H1 (cell line): ENCODE measurements at regions not wholly inside any gene's neighbourhood (a gene's known extent, or its start where the extent isn't known, plus 50 kb on each side); places are given as distances from the start of the nearest gene placed in this dataset.

Experiments
- RAD21 ChIP-seq, 2 experiments: IDR thresholded peaks in 1 of 2; conservative IDR thresholded peaks in 1 of 2; 2 replicates each; pipeline ENCODE4 v1.6.1; 2011; ENCODE audit warnings: low read depth in 2 of 2, low read length in 2 of 2, improper control_type of control experiment in 1 of 2, inconsistent platforms in 1 of 2, mild to moderate bottlenecking in 1 of 2, moderate library complexity in 1 of 2
- TF ChIP-seq, protein P1 (sequence below): fragments of 300-600 bp; sonication (generic); IDR thresholded peaks from 2 replicates; pipeline ENCODE4 v1.7.1; 2012; ENCODE audit warnings: low read length, moderate library complexity, mild to moderate bottlenecking, inconsistent platforms; ENCODE audit not compliant: insufficient replicate concordance
- TF ChIP-seq, protein P2 (sequence below), 3 experiments: IDR thresholded peaks; 1 replicate in 2 of 3; 2 replicates in 1 of 3; pipeline versions ENCODE4 v1.5.1 to v1.6.1; 2011; ENCODE audit warnings: low read length in 3 of 3, mild to moderate bottlenecking in 3 of 3, inconsistent platforms in 2 of 3, low read depth in 1 of 3, moderate library complexity in 1 of 3; ENCODE audit not compliant: insufficient read depth in 1 of 3; ENCODE audit errors: control extremely low read depth in 1 of 3

DNA sequence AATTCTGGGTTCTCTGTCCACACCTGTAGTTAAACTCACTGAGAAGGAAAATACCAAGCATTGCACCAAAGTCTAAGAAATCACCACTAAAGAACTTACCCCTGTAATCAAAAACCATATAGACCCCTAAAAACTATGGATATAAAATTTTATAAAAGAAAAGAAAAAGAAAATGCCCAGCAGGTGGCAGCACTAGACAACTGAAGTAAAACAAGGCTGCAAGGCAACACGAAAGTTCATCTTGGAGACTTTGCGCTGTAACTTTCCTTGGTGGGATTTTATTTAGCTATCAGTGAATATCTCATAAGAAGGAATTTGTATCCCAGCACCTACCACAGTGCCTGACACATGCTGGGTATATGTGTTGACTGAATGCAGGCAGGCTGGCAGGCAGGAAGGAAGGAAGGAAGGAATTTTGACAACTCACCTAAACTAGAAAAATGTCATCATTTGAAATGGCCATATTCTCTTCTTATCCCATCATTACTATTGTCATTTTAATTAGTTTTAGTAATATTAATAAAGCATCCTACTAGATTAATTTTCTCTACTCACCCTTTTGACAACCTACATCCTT is 68.2 kb upstream of the ETV6 start (continued):
- TF ChIP-seq, protein P1, sequence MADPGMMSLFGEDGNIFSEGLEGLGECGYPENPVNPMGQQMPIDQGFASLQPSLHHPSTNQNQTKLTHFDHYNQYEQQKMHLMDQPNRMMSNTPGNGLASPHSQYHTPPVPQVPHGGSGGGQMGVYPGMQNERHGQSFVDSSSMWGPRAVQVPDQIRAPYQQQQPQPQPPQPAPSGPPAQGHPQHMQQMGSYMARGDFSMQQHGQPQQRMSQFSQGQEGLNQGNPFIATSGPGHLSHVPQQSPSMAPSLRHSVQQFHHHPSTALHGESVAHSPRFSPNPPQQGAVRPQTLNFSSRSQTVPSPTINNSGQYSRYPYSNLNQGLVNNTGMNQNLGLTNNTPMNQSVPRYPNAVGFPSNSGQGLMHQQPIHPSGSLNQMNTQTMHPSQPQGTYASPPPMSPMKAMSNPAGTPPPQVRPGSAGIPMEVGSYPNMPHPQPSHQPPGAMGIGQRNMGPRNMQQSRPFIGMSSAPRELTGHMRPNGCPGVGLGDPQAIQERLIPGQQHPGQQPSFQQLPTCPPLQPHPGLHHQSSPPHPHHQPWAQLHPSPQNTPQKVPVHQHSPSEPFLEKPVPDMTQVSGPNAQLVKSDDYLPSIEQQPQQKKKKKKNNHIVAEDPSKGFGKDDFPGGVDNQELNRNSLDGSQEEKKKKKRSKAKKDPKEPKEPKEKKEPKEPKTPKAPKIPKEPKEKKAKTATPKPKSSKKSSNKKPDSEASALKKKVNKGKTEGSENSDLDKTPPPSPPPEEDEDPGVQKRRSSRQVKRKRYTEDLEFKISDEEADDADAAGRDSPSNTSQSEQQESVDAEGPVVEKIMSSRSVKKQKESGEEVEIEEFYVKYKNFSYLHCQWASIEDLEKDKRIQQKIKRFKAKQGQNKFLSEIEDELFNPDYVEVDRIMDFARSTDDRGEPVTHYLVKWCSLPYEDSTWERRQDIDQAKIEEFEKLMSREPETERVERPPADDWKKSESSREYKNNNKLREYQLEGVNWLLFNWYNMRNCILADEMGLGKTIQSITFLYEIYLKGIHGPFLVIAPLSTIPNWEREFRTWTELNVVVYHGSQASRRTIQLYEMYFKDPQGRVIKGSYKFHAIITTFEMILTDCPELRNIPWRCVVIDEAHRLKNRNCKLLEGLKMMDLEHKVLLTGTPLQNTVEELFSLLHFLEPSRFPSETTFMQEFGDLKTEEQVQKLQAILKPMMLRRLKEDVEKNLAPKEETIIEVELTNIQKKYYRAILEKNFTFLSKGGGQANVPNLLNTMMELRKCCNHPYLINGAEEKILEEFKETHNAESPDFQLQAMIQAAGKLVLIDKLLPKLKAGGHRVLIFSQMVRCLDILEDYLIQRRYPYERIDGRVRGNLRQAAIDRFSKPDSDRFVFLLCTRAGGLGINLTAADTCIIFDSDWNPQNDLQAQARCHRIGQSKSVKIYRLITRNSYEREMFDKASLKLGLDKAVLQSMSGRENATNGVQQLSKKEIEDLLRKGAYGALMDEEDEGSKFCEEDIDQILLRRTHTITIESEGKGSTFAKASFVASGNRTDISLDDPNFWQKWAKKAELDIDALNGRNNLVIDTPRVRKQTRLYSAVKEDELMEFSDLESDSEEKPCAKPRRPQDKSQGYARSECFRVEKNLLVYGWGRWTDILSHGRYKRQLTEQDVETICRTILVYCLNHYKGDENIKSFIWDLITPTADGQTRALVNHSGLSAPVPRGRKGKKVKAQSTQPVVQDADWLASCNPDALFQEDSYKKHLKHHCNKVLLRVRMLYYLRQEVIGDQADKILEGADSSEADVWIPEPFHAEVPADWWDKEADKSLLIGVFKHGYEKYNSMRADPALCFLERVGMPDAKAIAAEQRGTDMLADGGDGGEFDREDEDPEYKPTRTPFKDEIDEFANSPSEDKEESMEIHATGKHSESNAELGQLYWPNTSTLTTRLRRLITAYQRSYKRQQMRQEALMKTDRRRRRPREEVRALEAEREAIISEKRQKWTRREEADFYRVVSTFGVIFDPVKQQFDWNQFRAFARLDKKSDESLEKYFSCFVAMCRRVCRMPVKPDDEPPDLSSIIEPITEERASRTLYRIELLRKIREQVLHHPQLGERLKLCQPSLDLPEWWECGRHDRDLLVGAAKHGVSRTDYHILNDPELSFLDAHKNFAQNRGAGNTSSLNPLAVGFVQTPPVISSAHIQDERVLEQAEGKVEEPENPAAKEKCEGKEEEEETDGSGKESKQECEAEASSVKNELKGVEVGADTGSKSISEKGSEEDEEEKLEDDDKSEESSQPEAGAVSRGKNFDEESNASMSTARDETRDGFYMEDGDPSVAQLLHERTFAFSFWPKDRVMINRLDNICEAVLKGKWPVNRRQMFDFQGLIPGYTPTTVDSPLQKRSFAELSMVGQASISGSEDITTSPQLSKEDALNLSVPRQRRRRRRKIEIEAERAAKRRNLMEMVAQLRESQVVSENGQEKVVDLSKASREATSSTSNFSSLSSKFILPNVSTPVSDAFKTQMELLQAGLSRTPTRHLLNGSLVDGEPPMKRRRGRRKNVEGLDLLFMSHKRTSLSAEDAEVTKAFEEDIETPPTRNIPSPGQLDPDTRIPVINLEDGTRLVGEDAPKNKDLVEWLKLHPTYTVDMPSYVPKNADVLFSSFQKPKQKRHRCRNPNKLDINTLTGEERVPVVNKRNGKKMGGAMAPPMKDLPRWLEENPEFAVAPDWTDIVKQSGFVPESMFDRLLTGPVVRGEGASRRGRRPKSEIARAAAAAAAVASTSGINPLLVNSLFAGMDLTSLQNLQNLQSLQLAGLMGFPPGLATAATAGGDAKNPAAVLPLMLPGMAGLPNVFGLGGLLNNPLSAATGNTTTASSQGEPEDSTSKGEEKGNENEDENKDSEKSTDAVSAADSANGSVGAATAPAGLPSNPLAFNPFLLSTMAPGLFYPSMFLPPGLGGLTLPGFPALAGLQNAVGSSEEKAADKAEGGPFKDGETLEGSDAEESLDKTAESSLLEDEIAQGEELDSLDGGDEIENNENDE = peak; percentile 28
- TF ChIP-seq, protein P2, sequence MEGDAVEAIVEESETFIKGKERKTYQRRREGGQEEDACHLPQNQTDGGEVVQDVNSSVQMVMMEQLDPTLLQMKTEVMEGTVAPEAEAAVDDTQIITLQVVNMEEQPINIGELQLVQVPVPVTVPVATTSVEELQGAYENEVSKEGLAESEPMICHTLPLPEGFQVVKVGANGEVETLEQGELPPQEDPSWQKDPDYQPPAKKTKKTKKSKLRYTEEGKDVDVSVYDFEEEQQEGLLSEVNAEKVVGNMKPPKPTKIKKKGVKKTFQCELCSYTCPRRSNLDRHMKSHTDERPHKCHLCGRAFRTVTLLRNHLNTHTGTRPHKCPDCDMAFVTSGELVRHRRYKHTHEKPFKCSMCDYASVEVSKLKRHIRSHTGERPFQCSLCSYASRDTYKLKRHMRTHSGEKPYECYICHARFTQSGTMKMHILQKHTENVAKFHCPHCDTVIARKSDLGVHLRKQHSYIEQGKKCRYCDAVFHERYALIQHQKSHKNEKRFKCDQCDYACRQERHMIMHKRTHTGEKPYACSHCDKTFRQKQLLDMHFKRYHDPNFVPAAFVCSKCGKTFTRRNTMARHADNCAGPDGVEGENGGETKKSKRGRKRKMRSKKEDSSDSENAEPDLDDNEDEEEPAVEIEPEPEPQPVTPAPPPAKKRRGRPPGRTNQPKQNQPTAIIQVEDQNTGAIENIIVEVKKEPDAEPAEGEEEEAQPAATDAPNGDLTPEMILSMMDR (IDR thresholded peaks at IDR 0.05; ENCODE audit: control extremely low read depth in 1 of 3, insufficient read depth in 1 of 3, low read depth in 1 of 3, low read length in 3 of 3) = peak in 2 of 3 experiments; percentile 38 to 54; a peak in 2 of 4 replicates
- TF ChIP-seq RAD21 (IDR thresholded peaks at IDR 0.05 in 1 of 2, conservative IDR thresholded peaks at IDR 0.05 in 1 of 2; ENCODE audit: low read depth in 2 of 2, low read length in 2 of 2) = peak; percentile 89 to 93
